ENCODE measurements at regions not wholly inside any gene's neighbourhood (a gene's known extent, or its start where the extent isn't known, plus 50 kb on each side); places are given as distances from the start of the nearest gene placed in this dataset.

- FAIRE-seq = no peak
- TF ChIP-seq POLR2A (IDR thresholded peaks at IDR 0.05; ENCODE audit: low read depth, low read length) = no peak
- DNase-seq (ENCODE audit: insufficient read length, low spot score) = no peak
These were observed 64.9 kb upstream of the ZSWIM2 start for GRCh38 chr2:186913870-186914269.

- DNase-seq (ENCODE audit: insufficient read length, low spot score) = no peak
- no peak for TF ChIP-seq POLR2A (IDR thresholded peaks at IDR 0.05; ENCODE audit: low read depth, low read length)
- no peak for FAIRE-seq
These were observed 64.0 kb upstream of the ZSWIM2 start for GRCh38 chr2:186912979-186913378.

- FAIRE-seq (no peak), DNase-seq (ENCODE audit: insufficient read length, low spot score) (no peak)
- no peak for TF ChIP-seq POLR2A (IDR thresholded peaks at IDR 0.05; ENCODE audit: low read depth, low read length)
These were observed 62.6 kb upstream of the ZSWIM2 start for GRCh38 chr2:186911551-186912085.

- no peak for DNase-seq (ENCODE audit: insufficient read length, low spot score)
- no peak for TF ChIP-seq POLR2A (IDR thresholded peaks at IDR 0.05; ENCODE audit: low read depth, low read length)
- no peak for FAIRE-seq
These were observed 62.0 kb upstream of the ZSWIM2 start for GRCh38 chr2:186910996-186911395.

GRCh38 chr2:186909095-186909494 is 60.1 kb upstream of the ZSWIM2 start:
- FAIRE-seq (no peak), DNase-seq (ENCODE audit: insufficient read length, low spot score) (no peak)
- TF ChIP-seq POLR2A (IDR thresholded peaks at IDR 0.05; ENCODE audit: low read depth, low read length) = no peak

- TF ChIP-seq POLR2A (IDR thresholded peaks at IDR 0.05; ENCODE audit: low read depth, low read length) = no peak
- DNase-seq (ENCODE audit: insufficient read length, low spot score) = no peak
- FAIRE-seq = no peak
These were observed 58.9 kb upstream of the ZSWIM2 start for GRCh38 chr2:186907897-186908296.

- no peak for TF ChIP-seq POLR2A (IDR thresholded peaks at IDR 0.05; ENCODE audit: low read depth, low read length)
- no peak for FAIRE-seq
- DNase-seq (ENCODE audit: insufficient read length, low spot score) = no peak
These were observed 54.2 kb upstream of the ZSWIM2 start for GRCh38 chr2:186903216-186903615.
